H9 (cell line): ENCODE measurements at regions not wholly inside any gene's neighbourhood (a gene's known extent, or its start where the extent isn't known, plus 50 kb on each side); places are given as distances from the start of the nearest gene placed in this dataset.

Experiments
- DNase-seq: peaks from one replicate; pipeline ENCODE4 v3.0.0-alpha.2; 2017
- H2AFZ ChIP-seq: one replicate; pipeline ENCODE4 v1.6.1; 2013; ENCODE audit warnings: mild to moderate bottlenecking, low read length, control low read depth, moderate library complexity
- H2AK5ac ChIP-seq: 2 replicates; pipeline ENCODE4 v1.6.1; 2013; ENCODE audit warnings: low read length, control low read depth, mixed read lengths; ENCODE audit not compliant: insufficient read length
- H2BK120ac ChIP-seq: one replicate; pipeline ENCODE4 v1.6.1; 2013; ENCODE audit warnings: low read depth, mild to moderate bottlenecking, low read length, control low read depth, inconsistent platforms; ENCODE audit not compliant: poor library complexity, severe bottlenecking
- H2BK12ac ChIP-seq: 2 replicates; pipeline ENCODE4 v1.6.1; 2013; ENCODE audit warnings: low read length, control low read depth, mixed read lengths, low read depth; ENCODE audit not compliant: insufficient read length
- H2BK15ac ChIP-seq: 2 replicates; pipeline ENCODE4 v1.6.1; 2013; ENCODE audit warnings: low read depth, low read length, control low read depth
- H2BK20ac ChIP-seq: one replicate; pipeline ENCODE4 v1.6.1; 2013; ENCODE audit warnings: low read depth, mild to moderate bottlenecking, low read length, control low read depth, inconsistent platforms; ENCODE audit not compliant: poor library complexity, severe bottlenecking
- H2BK5ac ChIP-seq: 2 replicates; pipeline ENCODE4 v1.6.1; 2013; ENCODE audit warnings: low read length, control low read depth, mixed read lengths; ENCODE audit not compliant: insufficient read length
- H3K14ac ChIP-seq: 2 replicates; pipeline ENCODE4 v1.6.1; 2013; ENCODE audit warnings: low read length, control low read depth; ENCODE audit not compliant: insufficient read depth
- H3K18ac ChIP-seq: 2 replicates; pipeline ENCODE4 v1.6.1; 2013; ENCODE audit warnings: low read depth, mild to moderate bottlenecking, mixed read lengths, low read length, control low read depth; ENCODE audit not compliant: insufficient read length
- H3K23ac ChIP-seq: 2 replicates; pipeline ENCODE4 v1.6.1; 2013; ENCODE audit warnings: low read length, control low read depth, mixed read lengths, low read depth; ENCODE audit not compliant: insufficient read length
- H3K23me2 ChIP-seq: 2 replicates; pipeline ENCODE4 v1.6.1; 2013; ENCODE audit warnings: low read depth, mild to moderate bottlenecking, mixed read lengths, low read length, control low read depth; ENCODE audit not compliant: insufficient read length, poor library complexity, severe bottlenecking
- H3K27ac ChIP-seq: 2 replicates; pipeline ENCODE4 v1.5.1; 2013; ENCODE audit warnings: low read length, control low read depth, mixed read lengths, low read depth; ENCODE audit not compliant: insufficient read length
- H3K27me3 ChIP-seq: 2 replicates; pipeline ENCODE4 v1.6.1; 2013; ENCODE audit warnings: low read length, control low read depth, inconsistent platforms; ENCODE audit not compliant: insufficient read depth
- H3K4ac ChIP-seq: 2 replicates; pipeline ENCODE4 v1.6.1; 2013; ENCODE audit warnings: low read depth, mild to moderate bottlenecking, control low read depth, inconsistent platforms, low read length, moderate library complexity
- H3K4me1 ChIP-seq: 2 replicates; pipeline ENCODE4 v1.6.1; 2013; ENCODE audit warnings: low read length, control low read depth, inconsistent platforms; ENCODE audit not compliant: insufficient read depth
- H3K4me2 ChIP-seq: 2 replicates; pipeline ENCODE4 v1.6.1; 2013; ENCODE audit warnings: low read length, control low read depth, mixed read lengths; ENCODE audit not compliant: insufficient read length, insufficient read depth
- H3K56ac ChIP-seq: 2 replicates; pipeline ENCODE4 v1.6.1; 2013; ENCODE audit warnings: low read depth, mild to moderate bottlenecking, mixed read lengths, low read length, control low read depth; ENCODE audit not compliant: insufficient read length
- H3K79me1 ChIP-seq: 2 replicates; pipeline ENCODE4 v1.6.1; 2013; ENCODE audit warnings: low read depth, mild to moderate bottlenecking, moderate library complexity, low read length, control low read depth, inconsistent platforms; ENCODE audit not compliant: insufficient read depth, poor library complexity, severe bottlenecking
- H3K79me2 ChIP-seq: 2 replicates; pipeline ENCODE4 v1.6.1; 2013; ENCODE audit warnings: low read length, control low read depth, inconsistent platforms; ENCODE audit not compliant: insufficient read depth
- H3K9ac ChIP-seq: 2 replicates; pipeline ENCODE4 v1.6.1; 2013; ENCODE audit warnings: low read length, control low read depth, mixed read lengths; ENCODE audit not compliant: insufficient read length; ENCODE audit errors: extremely low read depth
- H3K9me3 ChIP-seq: one replicate; pipeline ENCODE4 v1.6.1; 2013; ENCODE audit warnings: low read depth, low read length, inconsistent platforms; ENCODE audit not compliant: control insufficient read depth
- H3T11ph ChIP-seq: one replicate; pipeline ENCODE4 v1.6.1; 2013; ENCODE audit warnings: mild to moderate bottlenecking, low read length, control low read depth, inconsistent platforms
- H4K20me1 ChIP-seq: one replicate; pipeline ENCODE4 v1.6.1; 2013; ENCODE audit not compliant: control insufficient read depth, insufficient read length, insufficient read depth
- H4K5ac ChIP-seq: 2 replicates; pipeline ENCODE4 v1.6.1; 2013; ENCODE audit warnings: low read depth, mild to moderate bottlenecking, mixed read lengths, low read length, control low read depth; ENCODE audit not compliant: insufficient read length
- H4K8ac ChIP-seq: replicated peaks from 2 replicates; pipeline ENCODE4 v1.6.1; 2013; ENCODE audit warnings: low read length, control low read depth, mixed read lengths, low read depth; ENCODE audit not compliant: insufficient read length
- H4K91ac ChIP-seq: 2 replicates; pipeline ENCODE4 v1.6.1; 2013; ENCODE audit warnings: low read depth, mild to moderate bottlenecking, moderate library complexity, mixed read lengths, low read length, control low read depth; ENCODE audit not compliant: insufficient read length
- H3K27ac Mint-ChIP-seq, 3 experiments: 2 replicates in 2 of 3; 3 replicates in 1 of 3; pipeline ENCODE4 v1.8.0; 2020 to 2021; ENCODE audit warnings: mixed read lengths in 3 of 3, mild to moderate bottlenecking in 1 of 3, moderate library complexity in 1 of 3
- H3K27me3 Mint-ChIP-seq: 2 replicates; pipeline ENCODE4 v1.8.0; 2021; ENCODE audit warnings: low read depth, mild to moderate bottlenecking, moderate library complexity, mixed read lengths
- H3K36me3 Mint-ChIP-seq, 3 experiments: 2 replicates in 2 of 3; 3 replicates in 1 of 3; pipeline ENCODE4 v1.8.0; 2020 to 2021; ENCODE audit warnings: low read depth in 3 of 3, mixed read lengths in 3 of 3; ENCODE audit not compliant: insufficient read depth in 1 of 3
- H3K4me1 Mint-ChIP-seq, 2 experiments: 2 replicates each; pipeline ENCODE4 v1.8.0; 2020; ENCODE audit warnings: mixed read lengths in 2 of 2
- H3K4me3 Mint-ChIP-seq, 2 experiments: 2 replicates in 1 of 2; 3 replicates in 1 of 2; pipeline ENCODE4 v1.8.0; 2020 to 2021; ENCODE audit warnings: mild to moderate bottlenecking in 2 of 2, mixed read lengths in 2 of 2, moderate library complexity in 1 of 2
- H3K9me3 Mint-ChIP-seq, 2 experiments: 2 replicates in 1 of 2; 3 replicates in 1 of 2; pipeline ENCODE4 v1.8.0; 2020; ENCODE audit warnings: mild to moderate bottlenecking in 2 of 2, mixed read lengths in 2 of 2, moderate library complexity in 1 of 2
- WGBS: extraction: QIAGEN DNeasy Blood & Tissue Kit; methylation state at CpG from one replicate; pipeline ENCODE4 v1.1.7; 2013; ENCODE audit warnings: missing lambda C conversion rate, low lambda C conversion rate, mixed read lengths; ENCODE audit not compliant: insufficient read length; ENCODE audit errors: extremely low coverage; 5-methylcytosine and 5-hydroxymethylcytosine counted together
- TF ChIP-seq, protein P1 (sequence below): fragments of 200-600 bp; sonication (generic); conservative IDR thresholded peaks from 3 replicates; pipeline ENCODE4 v1.8.0; 2021; ENCODE audit warnings: antibody characterized with exemption, mild to moderate bottlenecking

- Mint-ChIP-seq H3K4me3 (no peak overlapping the region), H3K9me3 (peaks cover 2 to 7% of the 10 kb centered on the region in 2 experiments; a peak in 3 of 5 replicates), H3K4me1 (peaks cover 0 to 5% of the 10 kb centered on the region in 2 experiments; a peak in 1 of 4 replicates), H3K27ac (no peak overlapping the region), H3K36me3 (peaks cover 0 to 6% (median 0%) of the 10 kb centered on the region in 3 experiments; a peak in 2 of 7 replicates), H3K27me3 (no peaks in the 10 kb centered on the region)
- no peak overlapping the region for H2AK5ac ChIP-seq
- no peaks in the 10 kb centered on the region for H4K20me1 ChIP-seq
- no peak overlapping the region for H3K9ac ChIP-seq
- no peak overlapping the region for H2BK12ac ChIP-seq
- no CpG with 5 or more reads among the region's 3 CpGs for WGBS
- no peak overlapping the region for H3K18ac ChIP-seq
- no peak overlapping the region for H3T11ph ChIP-seq
- H2BK20ac ChIP-seq, result no peak overlapping the region
- H4K91ac ChIP-seq, result no peak overlapping the region
- no peak overlapping the region for H2AFZ ChIP-seq
- H3K79me1 ChIP-seq, result no peaks in the 10 kb centered on the region
- H3K4me2 ChIP-seq, result no peak overlapping the region
- H3K23ac ChIP-seq, result no peak overlapping the region
- H2BK15ac ChIP-seq, result no peak overlapping the region
- H3K56ac ChIP-seq, result no peak overlapping the region
- H3K27me3 ChIP-seq, result no peaks in the 10 kb centered on the region
- no peak overlapping the region for H4K5ac ChIP-seq
- H3K4me1 ChIP-seq, result no peaks in the 10 kb centered on the region; the same call in 1 of the 2 replicates
- H4K8ac ChIP-seq, result no peak overlapping the region
- H3K23me2 ChIP-seq, result no peaks in the 10 kb centered on the region
- H3K14ac ChIP-seq, result no peak overlapping the region
- TF ChIP-seq, protein P1, sequence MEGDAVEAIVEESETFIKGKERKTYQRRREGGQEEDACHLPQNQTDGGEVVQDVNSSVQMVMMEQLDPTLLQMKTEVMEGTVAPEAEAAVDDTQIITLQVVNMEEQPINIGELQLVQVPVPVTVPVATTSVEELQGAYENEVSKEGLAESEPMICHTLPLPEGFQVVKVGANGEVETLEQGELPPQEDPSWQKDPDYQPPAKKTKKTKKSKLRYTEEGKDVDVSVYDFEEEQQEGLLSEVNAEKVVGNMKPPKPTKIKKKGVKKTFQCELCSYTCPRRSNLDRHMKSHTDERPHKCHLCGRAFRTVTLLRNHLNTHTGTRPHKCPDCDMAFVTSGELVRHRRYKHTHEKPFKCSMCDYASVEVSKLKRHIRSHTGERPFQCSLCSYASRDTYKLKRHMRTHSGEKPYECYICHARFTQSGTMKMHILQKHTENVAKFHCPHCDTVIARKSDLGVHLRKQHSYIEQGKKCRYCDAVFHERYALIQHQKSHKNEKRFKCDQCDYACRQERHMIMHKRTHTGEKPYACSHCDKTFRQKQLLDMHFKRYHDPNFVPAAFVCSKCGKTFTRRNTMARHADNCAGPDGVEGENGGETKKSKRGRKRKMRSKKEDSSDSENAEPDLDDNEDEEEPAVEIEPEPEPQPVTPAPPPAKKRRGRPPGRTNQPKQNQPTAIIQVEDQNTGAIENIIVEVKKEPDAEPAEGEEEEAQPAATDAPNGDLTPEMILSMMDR, result no peak
- H3K9me3 ChIP-seq, result no peaks in the 10 kb centered on the region
- H3K4ac ChIP-seq, result no peak overlapping the region
- no peak overlapping the region for H2BK120ac ChIP-seq
- H3K79me2 ChIP-seq, result no peaks in the 10 kb centered on the region
- DNase-seq, result no peak
- H2BK5ac ChIP-seq, result no peak overlapping the region
- H3K27ac ChIP-seq, result no peak overlapping the region
These were observed 62.0 kb upstream of the SMLR1 start for GRCh38 chr6:130765181-130765727.
